ENCODE measurements at regions not wholly inside any gene's neighbourhood (a gene's known extent, or its start where the extent isn't known, plus 50 kb on each side); places are given as distances from the start of the nearest gene placed in this dataset.

DNA sequence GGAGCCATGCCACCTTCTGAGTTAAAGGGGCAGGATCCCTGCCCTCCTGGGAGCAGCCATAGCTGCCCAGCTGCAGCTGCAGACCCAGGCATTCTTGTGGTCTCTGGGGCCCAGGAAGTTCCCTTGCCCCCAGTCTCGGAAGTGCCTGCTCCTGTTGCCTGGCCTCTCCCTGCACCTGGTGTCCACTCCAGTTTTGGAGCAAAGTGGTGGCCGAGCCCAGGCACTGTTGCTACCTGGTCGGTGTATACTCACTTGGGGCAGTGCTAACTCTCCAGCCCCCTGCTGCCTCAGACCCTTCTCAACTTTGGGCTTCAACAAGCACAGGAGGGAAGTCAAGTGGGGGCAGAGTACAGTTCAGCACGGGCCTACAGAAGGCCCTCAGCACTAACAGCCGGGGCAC is 352.9 kb upstream of the NCAM2 start:
- TF ChIP-seq, protein P1, sequence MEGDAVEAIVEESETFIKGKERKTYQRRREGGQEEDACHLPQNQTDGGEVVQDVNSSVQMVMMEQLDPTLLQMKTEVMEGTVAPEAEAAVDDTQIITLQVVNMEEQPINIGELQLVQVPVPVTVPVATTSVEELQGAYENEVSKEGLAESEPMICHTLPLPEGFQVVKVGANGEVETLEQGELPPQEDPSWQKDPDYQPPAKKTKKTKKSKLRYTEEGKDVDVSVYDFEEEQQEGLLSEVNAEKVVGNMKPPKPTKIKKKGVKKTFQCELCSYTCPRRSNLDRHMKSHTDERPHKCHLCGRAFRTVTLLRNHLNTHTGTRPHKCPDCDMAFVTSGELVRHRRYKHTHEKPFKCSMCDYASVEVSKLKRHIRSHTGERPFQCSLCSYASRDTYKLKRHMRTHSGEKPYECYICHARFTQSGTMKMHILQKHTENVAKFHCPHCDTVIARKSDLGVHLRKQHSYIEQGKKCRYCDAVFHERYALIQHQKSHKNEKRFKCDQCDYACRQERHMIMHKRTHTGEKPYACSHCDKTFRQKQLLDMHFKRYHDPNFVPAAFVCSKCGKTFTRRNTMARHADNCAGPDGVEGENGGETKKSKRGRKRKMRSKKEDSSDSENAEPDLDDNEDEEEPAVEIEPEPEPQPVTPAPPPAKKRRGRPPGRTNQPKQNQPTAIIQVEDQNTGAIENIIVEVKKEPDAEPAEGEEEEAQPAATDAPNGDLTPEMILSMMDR (conservative IDR thresholded peaks at IDR 0.05; ENCODE audit: low read length) = no peak
- no peak for TF ChIP-seq EZH2phosphoT487 (IDR thresholded peaks at IDR 0.05; ENCODE audit: borderline replicate concordance, low read depth, low read length)

All from OCI-LY7 (cell line).